Left hindlimb (tissue), 1 donor: ENCODE measurements at regions not wholly inside any gene's neighbourhood (a gene's known extent, or its start where the extent isn't known, plus 50 kb on each side); places are given as distances from the start of the nearest gene placed in this dataset.

Experiments used
- DNase-seq: peaks from one replicate; pipeline ENCODE4 v3.0.0-alpha.2; 2018

- no peak for DNase-seq
Observed at GRCh38 chr2:239538357-239539052, 137.7 kb upstream of the HDAC4 start.

DNA sequence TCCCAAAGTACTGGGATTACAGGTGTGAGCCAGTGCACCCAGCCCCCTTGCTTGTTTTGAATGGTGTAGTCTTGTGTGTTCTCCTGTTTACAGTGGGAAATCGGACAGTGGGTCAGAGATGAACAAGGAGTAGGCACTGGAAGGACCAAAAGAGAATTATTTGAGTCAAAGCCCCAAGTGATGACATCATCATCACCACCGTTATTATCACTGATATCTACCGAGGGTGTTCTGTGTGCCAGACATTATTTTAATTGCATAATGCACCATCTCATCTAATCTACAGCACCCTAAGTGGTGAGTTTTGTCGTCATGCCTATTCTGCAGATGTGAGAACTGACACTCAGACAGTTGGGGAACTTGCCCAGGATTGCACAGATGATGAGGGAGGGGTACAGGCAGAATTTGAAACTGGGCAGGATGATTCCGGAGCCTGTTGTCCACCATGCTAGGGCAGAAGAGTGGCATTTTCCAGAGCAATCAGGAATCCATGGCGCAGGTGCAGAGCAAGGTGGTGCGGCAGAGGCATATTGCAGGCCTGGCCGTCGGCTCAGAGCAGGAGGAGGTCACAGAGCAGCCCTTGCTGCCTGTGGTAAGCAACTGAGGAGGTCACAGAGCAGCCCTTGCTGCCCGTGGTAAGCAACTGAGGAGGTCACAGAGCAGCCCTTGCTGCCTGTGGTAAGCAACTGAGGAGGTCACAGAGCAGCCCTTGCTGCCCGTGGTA is 137.0 kb upstream of the HDAC4 start:
- DNase-seq, result no peak

DNA sequence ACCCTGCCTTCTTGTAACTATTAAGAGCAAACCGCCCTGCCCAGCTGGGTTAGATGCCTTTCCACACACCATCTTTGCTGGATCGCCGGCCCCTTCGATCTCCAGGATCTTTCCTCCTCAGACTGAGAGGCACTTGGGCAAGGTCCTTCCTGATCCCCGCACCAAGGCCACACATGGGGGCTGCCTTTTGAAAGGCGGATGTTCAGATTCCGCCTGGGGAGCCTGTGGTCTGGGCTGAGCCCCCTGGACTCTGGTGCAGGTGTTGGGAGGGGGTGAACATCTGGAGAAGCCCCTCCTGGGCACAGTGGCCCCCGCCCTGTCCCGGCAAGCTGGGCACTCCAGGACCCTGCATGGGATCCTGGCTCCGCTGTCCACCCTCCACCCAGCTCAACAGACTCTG is 135.4 kb upstream of the HDAC4 start:
- DNase-seq, result no peak

DNA sequence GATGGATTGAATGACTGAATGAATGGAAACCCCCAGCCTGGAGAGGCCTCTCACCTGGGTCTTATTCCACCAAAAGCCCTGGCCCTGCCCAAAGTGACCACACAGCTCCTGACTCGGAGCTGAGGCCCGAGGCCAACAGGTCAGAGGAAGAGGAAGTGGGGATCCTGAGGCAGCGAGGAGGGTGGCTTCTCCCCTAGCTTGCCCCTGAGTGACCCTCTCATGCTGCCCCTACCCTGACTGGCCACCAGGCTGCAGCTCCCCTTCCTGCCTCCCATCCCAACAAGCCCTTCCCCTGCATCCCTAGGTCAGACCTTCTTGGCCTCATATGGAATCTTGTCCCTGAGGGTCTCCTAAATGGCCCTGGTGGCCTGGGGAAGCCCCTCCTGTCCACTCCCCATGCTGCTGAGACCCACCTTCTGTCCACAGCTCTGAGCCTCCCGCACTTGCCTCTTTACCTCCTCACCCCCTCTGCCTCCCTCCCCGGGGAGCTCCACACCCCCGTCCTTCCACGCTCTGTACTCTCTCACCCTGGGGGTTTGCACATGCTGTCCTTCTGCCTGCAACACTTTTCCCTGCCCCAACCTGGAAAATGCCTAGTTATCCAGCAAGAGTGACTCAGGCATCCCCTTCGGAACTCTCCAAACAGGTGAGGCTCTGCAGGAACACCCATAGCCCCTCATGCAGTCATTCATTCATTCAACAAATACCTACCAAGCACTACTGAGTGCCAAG is 134.8 kb upstream of the HDAC4 start:
- DNase-seq, result peak; percentile 12

DNA sequence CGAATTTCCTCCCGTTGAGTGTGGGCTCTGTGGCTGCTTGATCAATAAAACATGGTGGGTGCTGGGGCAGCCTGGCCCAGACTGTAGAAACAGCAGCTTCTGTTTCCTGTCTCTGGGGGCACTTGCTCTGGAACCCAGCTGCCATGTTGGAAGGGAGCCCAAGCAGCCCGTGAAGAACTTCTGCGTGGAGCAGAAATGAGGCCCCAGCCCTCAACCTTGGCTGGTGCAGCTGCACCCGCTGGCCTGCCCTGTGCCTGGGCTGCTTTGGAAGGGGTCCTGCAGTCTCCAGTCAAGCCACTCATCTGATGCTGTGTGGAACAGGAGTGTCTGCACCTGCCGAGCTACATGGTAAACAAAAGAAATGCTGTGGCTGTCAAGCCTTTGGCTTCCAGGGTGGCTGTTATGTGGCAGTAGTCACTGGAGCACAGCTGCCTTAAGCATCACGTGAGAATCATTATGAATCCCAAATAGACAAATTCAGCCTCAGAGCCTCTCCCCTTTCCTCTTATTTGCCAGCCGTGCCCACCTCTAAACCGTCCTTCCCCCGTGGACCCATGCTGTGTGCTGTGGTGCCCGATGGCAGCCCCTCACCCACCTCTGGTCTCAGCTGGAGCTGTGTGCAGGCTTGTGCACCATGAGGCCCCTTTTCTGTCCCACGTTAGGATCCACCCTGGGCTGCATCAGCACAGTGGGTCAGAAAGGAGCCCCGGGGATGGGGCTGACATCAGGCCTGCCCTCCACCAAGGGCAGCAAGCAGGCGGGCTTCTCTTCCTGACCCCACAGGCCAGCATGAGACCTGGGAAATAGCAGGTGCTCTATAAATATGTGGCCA is 134.0 kb upstream of the HDAC4 start:
- no peak for DNase-seq

DNA sequence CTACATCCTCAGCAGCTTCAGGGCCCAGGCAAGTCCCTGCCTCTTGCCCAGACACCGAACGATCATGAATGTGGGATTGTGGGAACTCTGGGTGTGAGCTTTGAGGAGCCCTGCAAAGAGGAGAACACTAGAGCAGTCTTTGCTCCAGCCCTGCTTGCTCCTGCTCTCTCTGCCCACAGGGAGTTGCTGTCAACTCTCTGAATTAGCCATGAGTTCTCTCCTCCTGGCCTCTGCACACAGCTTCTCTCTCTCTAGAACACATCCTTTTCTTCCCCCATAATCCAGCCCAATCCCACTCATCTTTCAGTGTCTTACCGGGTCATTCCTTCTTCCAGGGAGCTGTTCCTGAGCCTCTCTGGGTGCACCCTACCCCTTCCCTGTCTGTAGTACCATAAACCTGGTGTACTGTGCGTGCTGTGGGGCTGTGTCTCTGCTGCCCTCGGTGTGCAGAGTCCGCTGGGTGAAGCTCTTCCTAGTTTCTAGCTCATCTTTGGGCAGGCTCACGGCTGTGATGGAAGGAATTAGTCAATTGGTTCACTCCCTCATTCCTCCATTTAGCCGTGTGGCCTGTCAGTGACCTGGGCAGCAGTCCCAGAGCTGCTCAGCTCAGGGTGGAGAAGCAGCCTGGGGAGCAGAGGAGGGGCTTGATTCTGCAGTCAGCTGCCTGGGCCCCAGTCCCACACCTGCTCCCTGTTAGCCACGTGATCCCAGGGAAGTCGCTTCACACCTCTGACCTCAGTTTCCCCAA is 132.9 kb upstream of the HDAC4 start:
- peak; percentile 68 for DNase-seq

GRCh38 chr2:239532859-239533258 is 132.0 kb upstream of the HDAC4 start:
- DNase-seq, result no peak

DNA sequence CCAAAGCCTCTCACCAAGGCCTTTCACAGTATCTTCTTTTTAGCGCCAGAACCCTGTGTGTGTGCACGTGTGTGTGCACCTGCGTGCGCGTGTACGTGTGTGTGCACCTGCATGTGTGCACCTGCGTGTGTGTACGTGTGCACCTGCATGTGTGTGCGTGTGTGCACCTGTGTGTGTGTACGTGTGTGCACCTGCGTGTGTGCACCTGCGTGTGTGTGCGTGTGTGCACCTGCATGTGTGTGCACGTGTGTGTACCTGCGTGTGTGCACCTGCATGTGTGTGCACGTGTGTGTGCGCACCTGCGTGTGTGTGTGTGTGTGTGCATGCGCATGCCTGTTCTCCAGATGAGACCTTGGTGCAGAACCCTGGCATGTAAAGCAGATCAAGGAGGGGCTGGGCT is 131.4 kb upstream of the HDAC4 start:
- no peak for DNase-seq

DNA sequence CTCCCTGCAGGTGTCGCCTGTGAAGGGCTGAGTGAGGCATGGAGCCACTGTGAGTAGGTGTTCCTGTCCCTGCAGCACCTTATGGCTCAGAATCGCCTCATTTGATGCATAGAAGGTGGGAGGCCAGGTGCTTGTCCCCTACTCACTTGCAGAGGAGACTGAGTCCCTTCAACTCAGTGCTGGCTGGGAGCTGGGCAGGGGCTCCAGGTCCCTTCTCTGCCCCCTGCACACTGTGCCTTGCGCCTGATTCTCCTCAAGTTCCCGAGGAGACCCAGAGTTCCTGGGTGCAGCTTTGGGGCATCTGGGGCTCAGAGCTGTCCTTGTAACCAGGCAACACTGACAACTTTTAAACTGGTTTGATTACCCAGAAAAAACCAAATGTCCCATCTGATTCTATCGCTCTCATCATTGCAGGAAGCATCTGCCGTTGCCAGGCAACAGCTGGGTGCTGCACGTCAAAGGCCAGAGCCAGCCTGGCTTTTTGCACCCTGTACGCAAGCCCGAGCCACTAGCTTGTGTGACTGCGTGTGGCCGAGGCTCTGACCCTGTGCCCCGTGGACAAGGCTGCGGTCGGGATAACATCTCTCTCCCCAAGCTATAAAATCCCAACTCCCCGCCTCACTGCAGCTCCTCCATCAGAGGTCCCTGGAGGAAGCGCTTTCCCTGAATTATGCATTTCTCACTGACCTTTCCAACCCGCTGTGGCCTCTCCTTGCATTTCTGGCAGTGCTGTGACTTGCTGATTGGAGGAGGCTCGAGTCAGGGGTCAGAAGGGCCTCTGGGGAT is 130.8 kb upstream of the HDAC4 start:
- DNase-seq, result peak; percentile 43

- no peak for DNase-seq
Observed at GRCh38 chr2:239530749-239531316, 130.0 kb upstream of the HDAC4 start.

GRCh38 chr2:239529313-239530015 is 128.6 kb upstream of the HDAC4 start:
- DNase-seq, result no peak

DNA sequence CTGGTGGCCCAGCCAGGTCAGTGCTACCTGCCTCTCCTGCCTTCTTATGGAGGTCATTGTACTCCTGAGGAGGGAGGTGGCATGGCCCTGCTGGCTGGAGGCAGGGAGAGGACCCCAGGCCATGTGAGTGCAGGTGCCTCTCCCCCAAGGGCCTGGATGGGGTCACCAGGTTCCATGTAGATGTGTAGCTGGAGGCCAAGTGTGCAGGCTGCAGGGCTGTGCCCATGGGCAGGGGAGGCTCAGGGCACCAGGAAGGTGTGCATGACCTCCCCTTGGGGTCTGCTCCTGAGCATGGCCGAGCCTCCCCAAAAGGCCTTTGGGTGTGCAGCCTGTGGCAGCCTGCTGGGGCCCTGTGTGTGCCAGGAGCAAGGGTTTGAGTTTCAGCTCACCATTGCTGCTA is 128.1 kb upstream of the HDAC4 start:
- no peak for DNase-seq

GRCh38 chr2:239528146-239528545 is 127.3 kb upstream of the HDAC4 start:
- DNase-seq, result no peak

- DNase-seq, result no peak
Observed at GRCh38 chr2:239526666-239527415, 126.0 kb upstream of the HDAC4 start.

DNA sequence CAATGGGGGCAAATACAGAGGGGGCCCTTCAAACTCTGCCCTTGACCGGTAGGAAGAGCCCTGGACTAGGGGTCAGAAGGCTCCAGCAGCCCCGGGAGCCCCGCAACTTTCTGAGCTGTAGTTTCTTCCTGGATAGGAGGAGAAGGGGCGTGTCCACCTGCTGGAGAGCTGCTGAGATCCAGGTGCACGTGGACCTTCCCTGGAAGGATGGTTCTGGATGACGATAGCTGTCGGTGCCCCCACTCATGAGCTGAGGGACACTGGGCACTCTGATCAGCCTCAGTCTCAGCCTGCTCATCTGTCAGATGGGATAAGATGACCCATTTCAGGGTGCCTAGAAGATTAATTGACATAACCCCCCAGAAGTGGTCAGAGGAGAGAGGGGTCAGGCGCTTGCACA is 125.2 kb upstream of the HDAC4 start:
- DNase-seq, result no peak

GRCh38 chr2:239523954-239524330 is 123.1 kb upstream of the HDAC4 start:
- DNase-seq, result no peak

DNA sequence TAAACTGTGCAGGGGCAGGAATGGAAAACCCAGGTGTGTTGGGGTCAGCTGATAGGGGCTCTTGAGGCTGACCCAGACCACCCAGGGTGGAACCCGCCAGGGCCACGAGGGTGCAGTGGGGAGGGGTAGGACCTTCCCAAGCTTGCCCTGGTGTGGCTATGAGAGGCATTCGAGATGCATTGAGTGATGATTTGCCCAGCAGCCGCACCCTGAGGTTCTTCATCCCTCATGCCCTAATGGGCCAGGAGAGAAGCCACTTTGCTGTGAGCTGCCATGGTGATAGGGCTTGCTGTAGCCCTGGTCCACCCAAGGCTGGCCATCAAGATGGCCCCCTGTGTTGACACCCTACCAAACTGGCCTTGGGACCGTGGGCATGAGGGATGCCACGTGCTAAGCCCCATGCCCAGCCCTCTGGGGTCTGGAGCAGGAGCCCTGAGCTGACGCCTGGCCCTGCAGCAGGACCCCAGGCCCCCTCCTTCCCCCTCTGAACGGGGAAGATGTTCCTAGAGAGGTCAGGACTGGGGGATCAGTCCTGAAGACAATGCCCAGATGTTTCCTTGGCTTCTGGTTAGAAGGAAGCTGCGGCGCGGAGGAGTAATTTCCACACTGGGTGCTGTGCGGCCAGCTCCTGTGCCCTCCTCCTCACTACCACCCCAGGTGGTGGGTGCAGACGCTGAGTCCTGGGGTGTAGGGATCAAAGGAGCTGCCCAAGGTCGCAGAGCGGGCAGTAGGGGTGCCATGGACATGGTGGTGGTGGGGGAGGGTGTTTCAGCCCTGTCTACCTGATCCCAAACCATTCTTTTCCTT is 122.5 kb upstream of the HDAC4 start:
- no peak for DNase-seq

DNA sequence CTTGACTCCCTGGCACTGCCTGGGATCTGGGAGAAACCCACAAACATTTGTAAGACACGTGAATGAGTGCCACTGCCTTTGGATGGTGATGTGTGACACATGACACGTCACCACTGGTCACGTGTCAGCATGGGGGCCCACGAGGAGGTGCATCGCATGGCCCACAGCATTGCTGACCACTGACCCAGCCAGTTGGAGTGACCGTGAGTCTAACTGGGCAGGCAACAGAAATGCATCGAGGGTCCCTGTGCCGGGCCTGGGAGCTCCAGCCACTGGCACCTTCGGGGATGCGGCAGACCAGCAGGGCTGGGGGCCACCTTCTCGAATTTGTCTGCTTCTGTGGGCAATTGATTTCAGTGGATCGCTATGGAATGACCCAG is 121.9 kb upstream of the HDAC4 start:
- no peak for DNase-seq
